NB4 (cell line): ENCODE measurements at regions not wholly inside any gene's neighbourhood (a gene's known extent, or its start where the extent isn't known, plus 50 kb on each side); places are given as distances from the start of the nearest gene placed in this dataset.

Experiments used
- POLR2A ChIP-seq: IDR thresholded peaks from 2 replicates; pipeline ENCODE4 v1.6.1; 2011; ENCODE audit warnings: mild to moderate bottlenecking; ENCODE audit not compliant: insufficient read length; ENCODE audit errors: extremely low read depth
- TF ChIP-seq, protein P1 (sequence below): IDR thresholded peaks from one replicate; pipeline ENCODE4 v1.5.1; 2012; ENCODE audit warnings: low read depth, low read length

DNA sequence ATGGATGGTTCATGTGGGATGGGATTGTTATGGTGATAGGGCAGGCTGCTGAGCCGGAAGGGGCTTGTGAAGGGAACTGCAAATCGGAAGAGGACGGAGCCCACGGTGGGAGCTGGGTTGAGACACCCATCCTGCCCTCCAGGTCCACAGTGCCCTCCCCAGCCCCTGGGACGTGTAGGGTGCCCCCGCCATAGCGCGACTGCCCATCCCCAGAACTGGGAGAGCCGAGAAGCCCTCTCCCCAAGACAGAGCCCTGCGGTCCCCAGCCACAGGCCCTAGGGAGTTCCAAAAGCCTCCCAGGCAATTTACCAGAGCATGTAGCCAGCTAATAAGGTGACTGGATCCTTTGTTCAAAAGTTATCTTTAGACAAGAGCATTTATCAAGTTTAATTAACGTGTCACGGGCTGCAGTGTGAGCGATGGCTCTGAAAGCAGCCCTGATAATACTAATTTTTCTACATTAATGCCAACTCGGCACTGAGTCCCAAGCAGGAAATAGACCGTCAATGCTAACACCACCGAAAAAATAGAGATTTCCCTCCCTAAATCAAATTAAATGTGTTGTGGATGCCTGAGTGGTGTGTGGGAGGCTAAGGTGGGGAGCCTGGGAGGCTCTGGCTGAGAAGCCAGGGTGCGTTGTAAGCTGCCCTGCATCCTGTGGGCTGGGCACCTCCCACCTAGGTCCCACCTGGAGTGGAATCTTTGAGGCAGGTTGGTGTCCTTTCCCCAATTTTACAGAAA lies 76.8 kb upstream of the RTL6 start:
- TF ChIP-seq POLR2A: no peak
- TF ChIP-seq, protein P1, sequence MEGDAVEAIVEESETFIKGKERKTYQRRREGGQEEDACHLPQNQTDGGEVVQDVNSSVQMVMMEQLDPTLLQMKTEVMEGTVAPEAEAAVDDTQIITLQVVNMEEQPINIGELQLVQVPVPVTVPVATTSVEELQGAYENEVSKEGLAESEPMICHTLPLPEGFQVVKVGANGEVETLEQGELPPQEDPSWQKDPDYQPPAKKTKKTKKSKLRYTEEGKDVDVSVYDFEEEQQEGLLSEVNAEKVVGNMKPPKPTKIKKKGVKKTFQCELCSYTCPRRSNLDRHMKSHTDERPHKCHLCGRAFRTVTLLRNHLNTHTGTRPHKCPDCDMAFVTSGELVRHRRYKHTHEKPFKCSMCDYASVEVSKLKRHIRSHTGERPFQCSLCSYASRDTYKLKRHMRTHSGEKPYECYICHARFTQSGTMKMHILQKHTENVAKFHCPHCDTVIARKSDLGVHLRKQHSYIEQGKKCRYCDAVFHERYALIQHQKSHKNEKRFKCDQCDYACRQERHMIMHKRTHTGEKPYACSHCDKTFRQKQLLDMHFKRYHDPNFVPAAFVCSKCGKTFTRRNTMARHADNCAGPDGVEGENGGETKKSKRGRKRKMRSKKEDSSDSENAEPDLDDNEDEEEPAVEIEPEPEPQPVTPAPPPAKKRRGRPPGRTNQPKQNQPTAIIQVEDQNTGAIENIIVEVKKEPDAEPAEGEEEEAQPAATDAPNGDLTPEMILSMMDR: no peak
